NCI-H2029 treated with DMSO at 0.1 percent for 48 hours (cell line): ENCODE measurements at regions not wholly inside any gene's neighbourhood (a gene's known extent, or its start where the extent isn't known, plus 50 kb on each side); places are given as distances from the start of the nearest gene placed in this dataset.

ENCODE experiments used
- DNase-seq: peaks from one replicate; lab custom pipeline; 2025; lab: John Stamatoyannopoulos, UW

GRCh38 chr2:5915881-5916310, 223.7 kb downstream of the SOX11 start:
- peak; percentile 41 for DNase-seq

GRCh38 chr2:5921081-5921642, 229.0 kb downstream of the SOX11 start:
- no peak for DNase-seq

- DNase-seq, result no peak
These were observed 232.1 kb downstream of the SOX11 start for GRCh38 chr2:5923957-5924945.

- no peak for DNase-seq
These were observed 233.4 kb downstream of the SOX11 start for GRCh38 chr2:5925604-5926003.

GRCh38 chr2:5926871-5927512, 234.8 kb downstream of the SOX11 start:
- DNase-seq, result no peak

- DNase-seq, result no peak
These were observed 240.6 kb downstream of the SOX11 start for GRCh38 chr2:5932556-5933469.

GRCh38 chr2:5933669-5934068, 241.5 kb downstream of the SOX11 start:
- DNase-seq, result no peak

GRCh38 chr2:5937321-5937720, 245.1 kb downstream of the SOX11 start:
- DNase-seq, result no peak

- DNase-seq, result no peak
These were observed 245.8 kb downstream of the SOX11 start for GRCh38 chr2:5937851-5938565.

GRCh38 chr2:5938566-5938896, 246.3 kb downstream of the SOX11 start:
- DNase-seq, result no peak

- no peak for DNase-seq
These were observed 247.4 kb downstream of the SOX11 start for GRCh38 chr2:5939553-5939952.

- DNase-seq, result no peak
These were observed 248.7 kb downstream of the SOX11 start for GRCh38 chr2:5940596-5941535.

GRCh38 chr2:5942204-5942603, 250.0 kb downstream of the SOX11 start:
- no peak for DNase-seq

GRCh38 chr2:5945742-5946141, 253.6 kb downstream of the SOX11 start:
- DNase-seq, result no peak

- peak; percentile 10 for DNase-seq
These were observed 254.3 kb downstream of the SOX11 start for GRCh38 chr2:5946225-5947115.

GRCh38 chr2:5950736-5951135, 258.6 kb downstream of the SOX11 start:
- no peak for DNase-seq

GRCh38 chr2:5951471-5951870, 259.3 kb downstream of the SOX11 start:
- no peak for DNase-seq

GRCh38 chr2:5953525-5953924, 261.3 kb downstream of the SOX11 start:
- DNase-seq, result no peak

- no peak for DNase-seq
These were observed 262.3 kb downstream of the SOX11 start for GRCh38 chr2:5954509-5954908.
